ENCODE measurements at regions not wholly inside any gene's neighbourhood (a gene's known extent, or its start where the extent isn't known, plus 50 kb on each side); places are given as distances from the start of the nearest gene placed in this dataset.
"Not testable (repeated sequence)": the region's sequence is repeated elsewhere in the genome, so short reads cannot be mapped to it uniquely, and the experiment has no call there.

DNA sequence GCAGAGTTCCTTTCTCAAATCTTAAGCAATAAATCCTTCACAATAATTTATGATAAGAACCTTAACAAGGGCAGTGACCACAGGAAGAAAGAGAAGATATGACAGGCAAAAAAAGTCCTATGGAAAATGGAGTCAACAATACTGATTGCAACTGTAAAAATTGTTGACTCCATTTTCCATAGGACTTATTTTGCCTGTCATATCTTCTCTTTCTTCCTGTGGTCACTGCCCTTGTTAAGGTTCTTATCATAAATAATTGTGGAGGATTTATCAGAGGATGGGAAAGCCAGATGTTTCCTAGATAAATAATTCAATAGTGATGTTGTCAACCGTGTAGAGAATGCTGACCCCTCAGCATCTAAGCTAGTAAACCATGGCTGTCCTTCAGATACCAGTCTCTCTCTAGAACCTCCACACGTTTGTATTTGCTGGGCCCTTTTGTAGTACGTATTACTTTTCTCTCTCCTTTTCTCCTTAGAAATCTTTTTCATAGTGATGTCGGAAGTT, 172.6 kb upstream of the BET1 start:
- no peak for DNase-seq (ENCODE audit: insufficient read length)
- FAIRE-seq, result no peak
- TF ChIP-seq POLR2A (IDR thresholded peaks at IDR 0.05; ENCODE audit: low read depth, low read length) (no peak), TAF1 (IDR thresholded peaks at IDR 0.05; ENCODE audit: borderline replicate concordance, low read depth, low read length) (no peak), POLR2AphosphoS5 (IDR thresholded peaks at IDR 0.05; ENCODE audit: low read depth, low read length) (no peak)

DNA sequence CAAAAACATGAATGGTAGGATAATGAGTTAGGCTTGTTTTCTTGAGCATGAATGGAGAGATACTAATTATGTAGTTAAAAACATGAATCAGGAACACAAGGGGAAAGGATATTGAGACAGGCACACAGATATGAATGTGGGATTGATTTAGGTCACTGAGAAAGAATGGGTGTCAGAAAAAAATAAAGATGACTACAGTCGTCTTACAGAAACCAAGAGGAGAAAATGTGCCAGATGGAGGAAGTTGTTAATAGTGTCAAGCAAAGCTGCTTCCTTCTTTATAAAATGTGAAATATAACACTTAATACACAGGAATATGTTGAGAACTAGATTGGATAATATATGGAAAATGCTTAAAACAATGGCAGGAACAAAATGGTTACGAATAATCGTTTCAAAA, 173.3 kb upstream of the BET1 start:
- DNase-seq (ENCODE audit: insufficient read length) (no peak), FAIRE-seq (no peak)
- TF ChIP-seq POLR2AphosphoS5 (IDR thresholded peaks at IDR 0.05; ENCODE audit: low read depth, low read length), result no peak
- no peak for TF ChIP-seq TAF1 (IDR thresholded peaks at IDR 0.05; ENCODE audit: borderline replicate concordance, low read depth, low read length)
- TF ChIP-seq POLR2A (IDR thresholded peaks at IDR 0.05; ENCODE audit: low read depth, low read length), result no peak

DNA sequence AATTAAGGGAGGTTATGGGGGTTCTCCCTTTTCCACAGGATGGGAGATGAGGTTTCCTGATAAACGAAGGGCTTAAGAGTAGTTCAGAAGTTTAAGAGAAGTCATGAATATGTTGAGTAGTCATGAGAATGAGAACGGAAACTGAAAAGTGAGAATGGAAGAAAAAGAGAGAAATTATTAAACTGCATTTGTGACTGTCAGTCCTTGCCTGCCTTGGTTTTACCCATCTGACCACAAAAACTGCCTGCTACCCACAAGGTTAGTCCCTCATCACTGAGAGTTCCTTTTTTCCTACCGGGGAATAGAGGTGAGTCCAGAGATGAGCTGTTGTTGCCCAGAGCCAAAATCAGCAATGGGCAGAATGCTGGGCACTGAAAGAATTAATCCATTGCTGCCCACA, 174.1 kb upstream of the BET1 start:
- FAIRE-seq (peak; percentile 17), DNase-seq (ENCODE audit: insufficient read length) (no peak)
- TF ChIP-seq TAF1 (IDR thresholded peaks at IDR 0.05; ENCODE audit: borderline replicate concordance, low read depth, low read length), result no peak
- no peak for TF ChIP-seq POLR2AphosphoS5 (IDR thresholded peaks at IDR 0.05; ENCODE audit: low read depth, low read length)
- no peak for TF ChIP-seq POLR2A (IDR thresholded peaks at IDR 0.05; ENCODE audit: low read depth, low read length)

DNA sequence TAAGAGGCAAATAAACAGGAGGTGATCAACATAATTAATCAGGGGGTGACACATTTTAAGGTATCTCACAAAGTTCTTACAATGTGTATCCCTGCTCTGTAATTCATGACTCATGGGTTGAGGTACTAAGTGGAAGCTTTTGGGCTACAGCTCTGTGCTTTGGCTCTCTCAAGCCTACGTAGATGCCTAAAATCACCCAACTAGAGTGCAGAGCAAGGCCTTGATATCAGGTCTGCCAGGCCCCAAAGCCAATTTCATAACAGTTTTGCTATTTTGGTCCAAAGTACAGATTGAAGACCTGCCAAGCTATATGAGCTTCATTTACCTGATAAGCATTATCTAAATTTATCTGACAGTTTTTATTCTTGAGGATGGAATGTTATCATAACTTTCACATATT, 175.3 kb upstream of the BET1 start:
- TF ChIP-seq POLR2A (IDR thresholded peaks at IDR 0.05; ENCODE audit: low read depth, low read length), result no peak
- TF ChIP-seq POLR2AphosphoS5 (IDR thresholded peaks at IDR 0.05; ENCODE audit: low read depth, low read length), result no peak
- no peak for TF ChIP-seq TAF1 (IDR thresholded peaks at IDR 0.05; ENCODE audit: borderline replicate concordance, low read depth, low read length)
- FAIRE-seq (no peak), DNase-seq (ENCODE audit: insufficient read length) (no peak)

DNA sequence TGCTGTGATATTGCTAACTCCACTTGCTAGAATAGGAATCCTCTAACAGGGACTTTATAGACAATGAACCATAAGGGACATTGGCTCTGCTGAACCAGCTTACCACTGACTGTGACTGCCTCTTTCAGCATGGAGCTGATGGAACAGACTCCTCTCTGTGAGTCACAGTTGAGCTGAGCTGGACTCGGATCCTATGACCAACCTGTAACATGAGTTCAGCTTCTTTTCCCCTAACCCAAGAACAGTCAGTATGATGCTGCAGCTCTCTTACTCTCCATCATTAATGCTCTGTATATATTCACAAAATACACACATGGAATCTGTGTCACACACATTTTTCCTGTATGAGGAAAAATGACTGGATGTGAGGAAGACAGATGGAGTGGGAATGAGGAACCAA, 177.9 kb upstream of the BET1 start:
- no peak for DNase-seq (ENCODE audit: insufficient read length)
- TF ChIP-seq POLR2A (IDR thresholded peaks at IDR 0.05; ENCODE audit: low read depth, low read length), result no peak
- TF ChIP-seq TAF1 (IDR thresholded peaks at IDR 0.05; ENCODE audit: borderline replicate concordance, low read depth, low read length), result no peak
- TF ChIP-seq POLR2AphosphoS5 (IDR thresholded peaks at IDR 0.05; ENCODE audit: low read depth, low read length), result no peak
- no peak for FAIRE-seq

DNA sequence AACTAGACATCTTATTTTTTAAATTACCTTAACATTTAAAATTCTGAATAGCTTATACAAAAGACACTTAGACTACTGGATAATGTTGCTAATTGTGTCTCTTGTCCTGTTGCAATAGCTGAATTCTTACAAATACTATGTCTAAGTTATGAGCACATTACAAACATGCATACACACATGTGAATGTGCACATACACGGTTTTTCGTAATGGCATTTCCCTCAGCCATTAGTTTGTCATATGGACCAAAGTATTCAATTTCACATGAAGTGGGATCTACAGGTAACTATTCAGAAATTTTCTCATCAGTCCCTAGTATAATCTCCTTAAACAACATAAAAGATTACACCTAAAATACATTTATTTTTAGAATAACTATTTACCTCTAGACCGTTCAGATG, 178.6 kb upstream of the BET1 start:
- DNase-seq (ENCODE audit: insufficient read length) (no peak), FAIRE-seq (no peak)
- TF ChIP-seq POLR2AphosphoS5 (IDR thresholded peaks at IDR 0.05; ENCODE audit: low read depth, low read length) (no peak), POLR2A (IDR thresholded peaks at IDR 0.05; ENCODE audit: low read depth, low read length) (no peak), TAF1 (IDR thresholded peaks at IDR 0.05; ENCODE audit: borderline replicate concordance, low read depth, low read length) (no peak)

DNA sequence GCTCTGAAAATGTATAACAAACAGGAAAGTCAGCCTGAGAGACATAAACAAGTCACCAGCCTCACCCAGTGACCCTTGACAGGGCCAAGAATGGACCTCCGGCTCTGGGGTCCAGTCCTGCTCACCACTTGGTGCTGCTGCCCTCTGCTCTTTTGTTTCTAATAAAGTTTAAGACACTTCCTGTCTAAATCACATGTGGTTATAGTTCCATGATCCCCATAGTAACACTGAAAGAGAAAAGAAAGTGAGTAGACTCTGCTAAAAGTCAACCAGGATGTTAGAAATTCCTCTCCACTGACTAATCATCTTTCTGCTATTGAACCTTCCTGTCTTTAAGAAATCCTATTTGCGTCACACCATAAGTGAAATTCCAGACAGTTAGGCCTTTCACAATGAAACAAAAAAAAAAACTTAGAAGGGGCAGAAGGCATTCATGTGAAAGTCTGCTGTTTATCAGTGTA, 179.2 kb upstream of the BET1 start:
- TF ChIP-seq POLR2A (IDR thresholded peaks at IDR 0.05; ENCODE audit: low read depth, low read length), result no peak
- TF ChIP-seq TAF1 (IDR thresholded peaks at IDR 0.05; ENCODE audit: borderline replicate concordance, low read depth, low read length), result no peak
- no peak for TF ChIP-seq POLR2AphosphoS5 (IDR thresholded peaks at IDR 0.05; ENCODE audit: low read depth, low read length)
- FAIRE-seq, result no peak
- DNase-seq (ENCODE audit: insufficient read length), result no peak

DNA sequence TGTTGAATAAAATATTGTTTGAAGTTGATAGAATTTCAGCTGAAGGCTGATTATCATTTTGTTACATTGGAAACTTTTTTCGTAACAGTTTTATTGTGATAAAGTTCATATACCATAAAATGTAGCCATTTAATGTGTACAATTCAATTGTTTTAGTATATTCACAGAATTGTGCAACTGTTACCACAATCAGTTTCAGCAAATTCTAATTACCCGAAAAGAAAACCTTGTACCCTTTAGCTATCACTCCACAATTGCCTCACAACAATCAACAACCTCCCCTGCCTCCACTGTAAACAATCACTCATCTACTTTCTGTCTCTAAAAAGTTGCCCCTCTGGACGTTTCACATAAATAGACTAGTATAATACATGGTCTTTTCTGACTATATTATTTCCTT, 179.7 kb upstream of the BET1 start:
- FAIRE-seq, result no peak
- DNase-seq (ENCODE audit: insufficient read length), result no peak
- TF ChIP-seq POLR2A (IDR thresholded peaks at IDR 0.05; ENCODE audit: low read depth, low read length) (no peak), POLR2AphosphoS5 (IDR thresholded peaks at IDR 0.05; ENCODE audit: low read depth, low read length) (no peak), TAF1 (IDR thresholded peaks at IDR 0.05; ENCODE audit: borderline replicate concordance, low read depth, low read length) (no peak)

DNA sequence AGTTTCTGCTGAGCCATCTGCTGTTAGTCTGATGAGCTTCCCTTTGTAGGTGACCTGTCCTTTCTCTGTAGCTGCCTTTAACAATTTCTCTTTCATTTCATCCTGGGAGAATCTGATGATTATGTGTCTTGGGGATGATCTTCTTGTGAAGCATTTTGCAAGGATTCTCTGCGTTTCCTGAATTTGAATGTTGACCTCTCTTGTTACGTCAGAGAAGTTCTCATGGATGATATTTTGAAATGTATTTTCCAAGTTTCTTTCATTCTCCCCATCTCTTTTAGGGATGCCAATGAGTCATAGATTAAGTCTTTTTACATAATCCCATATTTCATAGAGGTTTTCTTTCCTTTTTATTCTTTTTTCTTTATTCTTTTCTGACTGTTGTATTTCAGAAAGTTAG, 184.2 kb upstream of the BET1 start:
- no peak for TF ChIP-seq POLR2A (IDR thresholded peaks at IDR 0.05; ENCODE audit: low read depth, low read length)
- TF ChIP-seq TAF1 (IDR thresholded peaks at IDR 0.05; ENCODE audit: borderline replicate concordance, low read depth, low read length), result no peak
- no peak for TF ChIP-seq POLR2AphosphoS5 (IDR thresholded peaks at IDR 0.05; ENCODE audit: low read depth, low read length)
- no peak for DNase-seq (ENCODE audit: insufficient read length)
- FAIRE-seq, result no peak

DNA sequence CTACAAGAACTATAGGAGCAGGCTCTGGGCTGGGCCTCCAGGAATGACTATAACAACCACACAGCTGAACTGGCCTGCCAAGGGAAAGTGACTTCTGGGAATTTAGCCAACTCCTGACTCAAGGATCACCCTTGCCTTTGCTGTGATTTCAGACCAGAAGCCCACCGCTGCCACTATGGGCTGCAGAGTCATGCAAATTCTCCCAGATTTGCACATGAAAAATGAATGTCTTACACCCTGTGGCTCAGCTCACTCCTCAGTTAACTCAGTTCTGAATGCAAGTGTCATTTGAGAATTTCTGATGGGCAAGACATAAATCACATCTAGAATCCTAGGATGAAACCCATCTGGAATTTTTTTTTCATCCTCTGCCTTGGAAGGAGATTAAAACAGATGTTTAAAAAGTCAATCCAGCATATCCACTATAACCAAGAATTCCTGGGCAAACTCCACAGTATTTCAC, 186.5 kb upstream of the BET1 start:
- FAIRE-seq (no peak), DNase-seq (ENCODE audit: insufficient read length) (no peak)
- TF ChIP-seq POLR2A (IDR thresholded peaks at IDR 0.05; ENCODE audit: low read depth, low read length) (no peak), POLR2AphosphoS5 (IDR thresholded peaks at IDR 0.05; ENCODE audit: low read depth, low read length) (no peak), TAF1 (IDR thresholded peaks at IDR 0.05; ENCODE audit: borderline replicate concordance, low read depth, low read length) (no peak)

DNA sequence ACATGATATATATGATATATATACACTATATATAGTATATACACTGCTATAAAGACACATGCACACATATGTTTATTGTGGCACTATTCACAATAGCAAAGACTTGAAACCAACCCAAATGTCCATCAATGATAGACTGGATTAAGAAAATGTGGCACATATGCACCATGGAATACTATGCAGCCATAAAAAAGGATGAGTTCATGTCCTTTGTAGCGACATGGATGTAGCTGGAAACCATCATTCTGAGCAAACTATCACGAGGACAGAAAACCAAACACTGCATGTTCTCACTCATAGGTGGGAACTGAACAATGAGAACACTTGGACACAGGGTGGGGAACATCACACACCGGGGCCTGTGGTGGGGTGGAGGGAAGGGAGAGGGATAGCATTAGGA, 190.3 kb upstream of the BET1 start:
- DNase-seq (ENCODE audit: insufficient read length); FAIRE-seq: not testable (repeated sequence)

DNA sequence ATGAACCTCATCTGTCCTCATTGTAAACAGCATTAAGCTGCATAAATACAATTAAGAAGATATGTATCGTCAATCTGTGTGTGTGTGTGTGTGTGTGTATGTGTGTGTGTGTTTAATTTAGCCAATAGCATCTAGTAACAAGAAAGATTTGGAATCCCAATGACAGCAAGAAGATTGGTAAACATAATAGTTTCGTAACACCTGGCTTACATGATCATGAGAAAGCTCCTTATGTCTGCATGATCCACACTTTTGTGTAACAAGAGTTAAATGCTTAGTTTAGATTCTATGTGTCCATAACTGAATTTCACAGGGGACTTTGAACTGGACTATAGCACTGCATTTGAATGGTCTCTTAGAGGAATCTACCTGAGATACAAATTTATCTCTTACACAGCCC, 191.0 kb upstream of the BET1 start:
- TF ChIP-seq POLR2AphosphoS5 (IDR thresholded peaks at IDR 0.05; ENCODE audit: low read depth, low read length) (no peak), TAF1 (IDR thresholded peaks at IDR 0.05; ENCODE audit: borderline replicate concordance, low read depth, low read length) (no peak), POLR2A (IDR thresholded peaks at IDR 0.05; ENCODE audit: low read depth, low read length) (no peak)
- no peak for DNase-seq (ENCODE audit: insufficient read length)
- no peak for FAIRE-seq

DNA sequence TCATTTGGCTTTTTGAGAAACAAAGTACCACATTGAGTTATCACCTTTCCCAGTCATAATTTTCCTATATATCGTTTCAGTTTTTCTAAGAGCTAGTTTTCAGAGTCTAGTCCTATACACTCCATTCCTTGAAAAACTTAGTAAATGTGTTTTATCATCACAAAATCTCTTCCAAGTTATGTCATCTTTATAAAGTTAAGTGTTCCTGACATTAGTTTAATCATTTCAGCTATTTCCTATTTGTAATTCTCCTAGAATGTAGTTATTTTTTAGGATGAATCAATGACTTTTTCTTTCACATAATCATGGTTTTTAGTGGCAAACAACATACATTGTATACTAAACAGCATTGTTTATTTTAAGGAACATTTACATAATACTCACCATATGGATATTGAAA, 191.7 kb upstream of the BET1 start:
- FAIRE-seq, result no peak

More for the DNA sequence above, 191.7 kb upstream of the BET1 start:
- TF ChIP-seq TAF1 (IDR thresholded peaks at IDR 0.05; ENCODE audit: borderline replicate concordance, low read depth, low read length) (no peak), POLR2A (IDR thresholded peaks at IDR 0.05; ENCODE audit: low read depth, low read length) (no peak), POLR2AphosphoS5 (IDR thresholded peaks at IDR 0.05; ENCODE audit: low read depth, low read length) (no peak)
- no peak for DNase-seq (ENCODE audit: insufficient read length)
